CD4-positive, alpha-beta T cell treated with Interleukin-2 at 100 ng/mL for 4 hours (primary cell): ENCODE measurements at regions not wholly inside any gene's neighbourhood (a gene's known extent, or its start where the extent isn't known, plus 50 kb on each side); places are given as distances from the start of the nearest gene placed in this dataset.

Experiments
- DNase-seq: peaks from one replicate; pipeline ENCODE4 v3.0.0-alpha.2; 2020; ENCODE audit warnings: low spot score

- no peak for DNase-seq
Observed at GRCh38 chr20:4512891-4513550, 173.2 kb upstream of the PRNP start.

GRCh38 chr20:4511776-4512175 lies 174.5 kb upstream of the PRNP start:
- no peak for DNase-seq

DNA sequence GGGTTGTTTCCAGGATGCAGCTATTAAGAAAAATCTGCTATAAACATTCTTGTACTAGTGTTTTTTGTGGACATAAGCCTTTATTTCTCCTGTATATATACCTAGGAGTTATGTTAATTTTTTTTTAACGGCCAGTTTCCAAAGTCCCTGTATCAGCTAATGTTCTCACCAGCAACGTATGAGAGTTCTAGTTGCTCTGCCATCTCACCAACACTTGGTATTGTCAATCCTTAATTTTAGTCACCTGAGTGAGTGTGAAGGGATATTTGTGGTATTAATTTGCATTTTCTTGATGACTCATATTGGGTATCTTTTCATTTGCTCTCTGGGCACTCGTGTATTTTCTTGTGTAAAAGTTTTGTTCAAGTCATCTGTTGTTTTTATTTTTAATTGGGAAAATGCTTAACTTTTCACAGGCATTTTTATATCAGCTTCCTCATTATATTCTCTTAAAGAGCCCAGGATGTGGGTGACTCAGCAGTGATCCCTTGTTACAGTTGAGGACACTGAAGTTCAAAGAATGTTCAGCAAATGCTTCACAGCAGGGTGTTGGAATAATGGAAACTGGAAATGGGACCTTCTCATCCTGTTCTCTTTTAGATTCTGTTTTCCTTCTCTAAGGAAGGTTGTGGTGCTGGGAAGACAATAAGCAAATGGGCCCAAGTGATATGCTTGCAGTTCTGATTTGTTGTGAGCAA lies 176.3 kb upstream of the PRNP start:
- DNase-seq: no peak

- DNase-seq: no peak
Observed at GRCh38 chr20:4508773-4509172, 177.5 kb upstream of the PRNP start.

GRCh38 chr20:4507288-4507719 lies 179.0 kb upstream of the PRNP start:
- DNase-seq: no peak

DNA sequence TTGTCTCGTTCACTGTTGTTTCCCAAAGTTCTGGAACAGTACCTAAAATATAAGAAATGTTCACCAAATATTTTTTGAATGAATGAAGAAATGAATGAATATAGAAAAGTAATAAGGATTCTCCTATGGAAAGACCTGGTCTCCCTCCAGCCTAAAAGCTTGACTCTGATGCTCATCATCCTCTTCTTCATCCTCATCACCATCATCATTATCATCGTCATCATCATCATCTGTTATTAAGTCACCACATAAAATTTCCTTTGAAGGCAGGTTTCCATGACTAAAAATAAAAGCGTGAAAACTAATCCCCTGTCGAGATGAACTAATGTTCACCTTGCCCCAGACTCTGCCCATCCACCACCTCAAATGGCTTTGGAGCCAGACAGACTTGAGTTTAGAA lies 181.4 kb upstream of the PRNP start:
- DNase-seq: no peak

DNA sequence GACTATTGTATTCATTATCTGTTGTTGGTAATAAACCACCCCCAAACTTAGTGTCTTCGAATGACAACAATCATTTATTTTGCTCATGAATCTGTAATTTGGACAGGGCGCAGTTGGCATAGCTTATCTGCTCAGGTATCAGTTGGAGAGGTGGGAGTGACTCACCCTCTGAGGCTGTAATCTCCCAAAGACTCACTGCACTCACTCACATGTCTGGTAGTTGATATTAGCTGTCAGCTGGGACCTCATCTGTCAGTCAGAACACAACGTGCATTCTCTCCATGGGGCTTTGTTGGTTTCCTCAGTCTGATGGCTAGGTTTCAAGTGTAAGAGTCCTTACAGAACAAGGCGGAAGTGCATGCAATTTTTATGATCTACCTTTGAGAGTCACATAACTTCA lies 183.5 kb upstream of the PRNP start:
- DNase-seq: no peak

DNA sequence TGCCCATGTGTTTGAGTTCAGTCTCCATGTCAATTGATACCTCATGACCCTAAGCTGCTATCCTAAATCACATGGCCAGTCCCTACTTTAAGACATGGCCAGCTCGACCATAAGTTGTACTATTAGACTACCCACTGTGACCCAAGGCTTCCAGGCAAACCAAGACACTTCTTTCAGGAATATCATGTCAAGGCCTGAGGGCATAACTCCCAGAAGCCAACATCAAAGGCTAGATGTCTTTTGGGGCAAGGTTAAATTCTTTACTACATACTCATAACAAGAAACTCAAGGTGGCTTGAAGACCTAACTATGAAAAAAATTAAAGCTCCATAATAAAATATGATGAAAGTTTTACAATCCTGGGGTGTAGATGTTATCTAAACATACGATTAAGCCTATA lies 192.9 kb upstream of the PRNP start:
- DNase-seq: no peak

- no peak for DNase-seq
Observed at GRCh38 chr20:4491643-4492042, 194.6 kb upstream of the PRNP start.

DNA sequence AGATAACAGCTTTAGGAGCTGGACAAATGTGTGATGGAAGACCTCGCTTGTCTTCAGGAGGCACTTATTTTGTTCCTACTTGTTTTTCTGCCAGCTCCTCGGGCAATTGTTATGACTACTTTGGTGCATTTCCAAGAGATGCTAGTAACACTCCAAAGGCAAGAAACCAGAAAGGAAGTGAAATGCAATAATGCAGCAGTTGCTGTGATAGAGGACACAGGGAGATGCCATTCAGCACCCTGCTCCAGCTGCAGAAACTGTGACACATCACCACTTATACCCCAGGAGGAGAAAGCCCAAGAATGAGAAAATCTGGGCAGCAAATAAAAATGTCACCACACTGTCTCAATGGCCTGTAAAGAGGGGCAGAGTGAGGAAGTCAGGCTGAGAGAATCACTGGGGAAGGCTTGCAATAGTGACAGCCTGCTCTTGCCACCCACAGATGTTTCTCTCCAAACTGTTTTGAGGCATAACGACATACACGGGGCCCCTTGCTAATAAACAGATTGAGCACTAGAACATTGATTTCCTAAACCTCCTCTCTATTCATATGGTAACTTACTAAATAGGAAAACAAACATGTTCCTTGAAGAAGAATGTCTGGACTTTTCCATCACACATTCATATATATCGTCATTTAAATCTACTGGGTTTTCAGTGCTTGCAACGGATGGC lies 195.5 kb upstream of the PRNP start:
- no peak for DNase-seq

DNA sequence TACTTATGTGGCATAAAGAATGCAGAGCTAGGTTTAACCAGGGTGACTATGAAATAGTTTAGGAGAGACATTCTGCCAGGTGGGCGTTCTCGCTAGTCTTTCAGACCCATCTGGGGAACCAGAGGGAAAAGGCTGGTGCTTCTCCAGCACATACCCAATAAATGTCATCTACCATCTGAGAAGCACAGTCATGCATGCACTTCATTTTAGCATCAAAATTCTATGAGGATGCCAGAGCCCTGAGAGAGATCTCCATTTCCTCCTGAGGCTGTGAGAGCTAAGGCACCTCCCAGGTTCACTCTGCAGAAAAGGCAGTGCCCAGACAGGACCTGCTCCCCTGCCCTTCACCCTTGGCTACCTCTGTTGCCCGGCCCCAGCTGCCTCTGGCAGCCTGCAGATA lies 196.2 kb upstream of the PRNP start:
- DNase-seq: no peak

- DNase-seq: no peak
Observed at GRCh38 chr20:4488407-4489339, 197.6 kb upstream of the PRNP start.

GRCh38 chr20:4484379-4484997 lies 201.8 kb upstream of the PRNP start:
- no peak for DNase-seq

DNA sequence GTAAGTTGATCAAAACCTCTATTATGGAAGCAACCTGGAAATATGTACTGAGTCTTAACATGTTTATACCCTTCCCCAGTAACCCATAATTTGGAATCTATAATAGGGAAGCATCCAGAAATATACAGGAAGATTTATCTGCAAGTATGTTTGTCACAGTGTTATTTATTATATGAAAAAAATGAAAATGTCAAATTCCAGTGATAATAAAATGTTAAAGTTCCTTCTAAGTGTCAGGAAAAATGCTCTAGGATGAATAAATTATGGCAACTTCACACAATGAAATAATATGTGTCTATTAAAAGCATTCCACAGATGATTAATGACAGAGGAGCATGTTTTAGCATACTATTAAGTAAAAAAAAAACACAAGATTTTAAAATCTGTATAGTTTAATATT lies 202.3 kb upstream of the PRNP start:
- no peak for DNase-seq

DNA sequence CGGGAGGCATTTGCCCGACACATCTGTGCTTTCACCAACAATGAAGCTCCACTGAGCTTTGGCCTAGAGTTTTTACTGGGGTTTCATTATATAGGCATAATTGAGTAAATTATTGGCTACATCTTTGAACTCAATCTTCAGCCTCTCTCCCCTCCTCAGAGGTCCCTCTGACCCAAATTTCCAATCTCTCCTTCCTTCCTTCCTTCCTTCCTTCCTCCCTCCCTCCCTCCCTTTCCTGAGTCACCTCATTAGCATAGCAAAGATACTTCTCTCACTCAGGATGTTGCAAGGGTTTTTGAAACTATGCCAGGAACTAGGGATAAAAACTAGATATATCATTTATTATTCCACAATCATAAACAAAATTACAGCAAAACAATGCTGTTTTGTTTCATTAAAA lies 202.8 kb upstream of the PRNP start:
- DNase-seq: no peak

DNA sequence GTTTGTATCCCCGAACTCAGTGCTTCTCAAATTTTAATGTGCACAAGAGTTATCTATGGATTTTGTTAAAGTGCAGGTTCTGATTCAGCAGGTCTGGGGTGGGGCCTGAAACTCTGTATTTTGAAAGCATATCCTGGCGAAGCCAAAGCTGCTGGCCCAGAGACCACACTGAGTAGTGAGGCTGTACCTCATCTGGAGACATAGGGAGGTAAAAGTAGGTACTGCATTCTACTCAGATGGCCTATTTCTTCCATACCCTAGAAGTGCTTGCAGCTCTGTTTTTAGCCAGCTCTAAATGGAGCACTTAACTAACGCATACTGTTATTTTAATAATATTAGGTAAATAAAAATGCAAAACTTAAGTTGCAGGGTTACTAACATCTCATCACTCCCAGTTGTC lies 206.2 kb upstream of the PRNP start:
- DNase-seq: no peak

DNA sequence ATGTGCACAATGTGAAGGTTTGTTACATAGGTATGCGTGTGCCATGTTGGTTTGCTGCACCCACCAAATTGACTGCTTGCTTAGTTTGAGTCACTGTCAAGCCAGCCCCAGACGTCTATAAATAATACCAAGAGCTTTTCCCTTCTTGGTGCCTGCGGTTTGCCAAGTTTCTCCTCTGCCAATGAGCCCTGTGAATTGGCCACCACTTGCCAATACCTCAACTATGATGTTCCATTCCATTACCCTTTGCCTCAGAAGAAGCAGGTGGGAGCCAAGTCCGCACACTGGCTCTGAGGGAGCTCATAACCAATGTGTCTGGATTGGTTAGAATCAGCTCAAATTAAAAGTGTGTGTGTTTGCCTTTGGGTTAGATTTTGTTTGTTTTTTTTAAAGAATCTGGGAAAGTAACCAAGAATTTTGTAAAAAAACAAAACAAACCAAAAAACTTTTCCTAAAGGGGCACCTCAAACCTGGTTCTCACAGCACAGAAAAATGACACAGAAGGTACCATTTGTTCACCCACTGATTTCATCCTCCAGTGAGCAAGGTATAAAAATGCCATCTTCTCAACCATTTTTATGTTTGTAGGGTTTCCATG lies 209.3 kb upstream of the PRNP start:
- DNase-seq: no peak

- DNase-seq: no peak
Observed at GRCh38 chr20:4472906-4473305, 213.3 kb upstream of the PRNP start.

- DNase-seq: no peak
Observed at GRCh38 chr20:4471221-4471620, 215.0 kb upstream of the PRNP start.

DNA sequence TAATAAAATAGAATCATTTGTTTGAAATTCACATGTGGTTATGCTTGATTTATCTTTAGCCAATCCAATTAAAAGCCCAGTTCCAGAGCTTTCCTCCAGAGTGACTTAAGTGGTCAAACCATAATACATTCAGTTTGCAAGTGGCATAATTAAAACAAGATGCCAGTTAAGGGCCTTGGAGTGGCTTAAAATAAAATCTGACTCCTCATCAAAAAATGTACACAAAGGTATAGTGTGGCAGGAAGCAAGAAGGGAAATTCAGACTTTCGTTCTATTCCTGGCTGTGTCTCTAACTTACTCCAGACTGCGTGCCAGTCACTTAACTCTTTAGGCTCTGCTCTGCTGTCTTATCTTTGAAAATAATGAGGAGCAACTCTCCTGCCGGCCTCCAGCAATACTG lies 215.9 kb upstream of the PRNP start:
- DNase-seq: no peak

DNA sequence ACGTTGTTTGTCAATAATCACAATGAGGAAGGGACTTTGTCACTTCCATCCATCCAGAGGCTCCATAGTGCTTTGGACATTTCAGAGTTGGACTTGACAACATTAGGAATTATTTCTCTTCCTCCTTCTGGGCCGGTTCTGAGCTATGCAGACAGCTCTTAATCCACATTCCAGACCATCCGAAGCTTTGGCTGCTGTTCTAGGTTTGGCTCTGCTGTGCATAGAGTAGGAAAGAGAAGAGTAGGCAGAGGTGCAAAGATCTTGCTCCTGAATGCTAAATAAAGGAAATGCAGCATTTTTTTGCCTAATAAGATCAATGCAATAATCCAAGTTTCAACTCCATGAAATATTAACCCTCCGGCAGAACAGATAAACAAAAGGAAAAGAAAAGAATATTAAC lies 216.3 kb upstream of the PRNP start:
- no peak for DNase-seq

DNA sequence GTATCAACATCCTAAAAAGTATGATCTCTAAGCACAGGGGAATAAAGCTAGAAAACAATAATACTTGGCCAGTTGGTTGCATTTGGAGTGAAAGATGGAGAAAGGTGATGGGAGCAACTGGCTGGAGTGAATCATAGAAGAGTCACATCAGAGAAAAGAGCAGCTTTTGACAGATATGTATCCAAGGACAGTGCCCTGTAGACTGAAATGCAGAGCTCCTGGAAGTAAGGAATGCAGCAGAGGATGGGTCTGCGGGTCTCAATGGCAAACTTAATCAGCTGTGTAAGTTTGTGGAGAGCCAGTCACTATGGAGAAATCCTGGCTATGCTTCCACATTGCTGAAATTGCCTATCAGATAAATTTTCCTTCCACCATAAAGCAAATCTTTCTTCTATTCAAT lies 218.1 kb upstream of the PRNP start:
- no peak for DNase-seq
